Embryonic facial prominence (tissue), 1 donor: ENCODE measurements at regions not wholly inside any gene's neighbourhood (a gene's known extent, or its start where the extent isn't known, plus 50 kb on each side); places are given as distances from the start of the nearest gene placed in this dataset.
A peak's percentile ranks its signal among the peaks of the same experiment; 100 is the strongest.

Experiments used
- DNase-seq: peaks from one replicate; pipeline ENCODE4 v3.0.0-alpha.2; 2016; ENCODE audit errors: extremely low spot score

DNA sequence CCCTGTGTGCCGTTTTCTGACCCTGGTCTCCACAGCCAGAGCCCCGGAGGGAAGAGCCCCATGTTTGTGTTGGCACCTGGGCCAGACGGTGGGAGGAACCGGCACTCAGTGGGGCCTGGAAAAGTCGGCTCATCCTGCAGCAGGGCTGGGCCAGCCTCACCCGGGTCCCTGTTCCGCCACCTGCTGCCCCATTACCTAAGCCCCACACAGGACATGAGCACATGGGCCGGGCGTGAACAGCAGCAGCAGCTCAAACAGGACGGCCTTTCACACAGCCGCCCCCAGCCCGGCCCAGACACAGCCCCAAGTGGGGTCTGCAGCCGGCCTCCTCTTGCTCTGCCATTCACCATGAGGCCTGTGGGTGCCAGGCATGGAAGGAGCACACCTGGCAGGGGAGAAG is 302.4 kb downstream of the MN1 start:
- DNase-seq, result no peak

DNA sequence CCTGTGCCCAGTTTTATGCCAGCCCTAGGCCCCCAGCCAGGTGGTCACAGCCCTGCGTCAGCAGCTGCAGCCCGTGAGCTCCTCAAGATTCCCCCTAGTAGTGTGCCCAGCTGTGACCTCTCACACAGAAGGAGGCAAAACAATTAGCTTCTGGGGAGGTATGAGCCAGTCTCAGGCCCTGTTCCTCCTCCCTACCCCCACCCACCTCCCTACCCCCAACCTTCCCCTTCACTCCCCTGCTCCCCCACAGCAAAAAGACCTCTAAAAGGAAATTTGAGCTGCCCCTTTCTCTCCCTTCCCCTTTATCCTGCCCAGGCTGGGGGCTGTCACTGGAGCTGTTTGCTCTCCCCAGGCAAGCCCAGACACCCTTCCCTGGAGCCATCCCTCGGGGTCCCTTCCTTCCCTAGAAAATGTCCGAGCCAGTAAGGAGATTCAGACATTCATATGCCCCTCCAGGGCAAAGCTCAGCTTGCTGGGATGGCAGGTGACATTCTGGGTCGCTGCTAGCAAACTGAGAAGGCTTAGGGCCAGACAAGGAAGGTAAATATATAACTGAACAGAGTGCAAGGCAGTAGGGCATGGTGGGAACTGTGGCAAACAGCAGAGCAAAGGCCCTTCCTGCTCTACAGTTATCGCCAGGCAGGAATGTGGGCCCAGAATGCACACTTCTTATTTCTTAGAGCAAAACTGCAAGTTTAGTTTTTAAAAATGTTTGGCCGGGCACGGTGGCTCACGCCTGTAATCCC is 300.2 kb downstream of the MN1 start:
- no peak for DNase-seq

DNA sequence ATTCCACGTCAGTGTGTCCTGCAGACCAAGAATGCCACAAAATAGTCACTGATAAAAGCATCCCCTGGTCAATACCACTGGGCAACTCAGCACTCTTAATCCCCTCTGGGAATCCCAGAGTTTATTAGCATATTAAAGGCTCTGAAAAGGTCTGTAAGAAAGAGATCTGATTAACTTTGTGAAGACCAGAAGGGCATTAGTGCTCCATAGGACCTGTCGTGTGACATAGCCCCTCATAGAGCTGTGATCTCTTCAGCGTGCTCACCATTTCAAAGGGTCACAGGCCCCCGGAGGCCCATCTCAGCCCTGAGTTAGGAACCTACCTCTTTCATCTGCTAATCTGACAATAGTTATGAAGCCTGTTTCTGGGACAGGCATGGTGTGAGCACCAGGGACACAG is 299.2 kb downstream of the MN1 start:
- no peak for DNase-seq

DNA sequence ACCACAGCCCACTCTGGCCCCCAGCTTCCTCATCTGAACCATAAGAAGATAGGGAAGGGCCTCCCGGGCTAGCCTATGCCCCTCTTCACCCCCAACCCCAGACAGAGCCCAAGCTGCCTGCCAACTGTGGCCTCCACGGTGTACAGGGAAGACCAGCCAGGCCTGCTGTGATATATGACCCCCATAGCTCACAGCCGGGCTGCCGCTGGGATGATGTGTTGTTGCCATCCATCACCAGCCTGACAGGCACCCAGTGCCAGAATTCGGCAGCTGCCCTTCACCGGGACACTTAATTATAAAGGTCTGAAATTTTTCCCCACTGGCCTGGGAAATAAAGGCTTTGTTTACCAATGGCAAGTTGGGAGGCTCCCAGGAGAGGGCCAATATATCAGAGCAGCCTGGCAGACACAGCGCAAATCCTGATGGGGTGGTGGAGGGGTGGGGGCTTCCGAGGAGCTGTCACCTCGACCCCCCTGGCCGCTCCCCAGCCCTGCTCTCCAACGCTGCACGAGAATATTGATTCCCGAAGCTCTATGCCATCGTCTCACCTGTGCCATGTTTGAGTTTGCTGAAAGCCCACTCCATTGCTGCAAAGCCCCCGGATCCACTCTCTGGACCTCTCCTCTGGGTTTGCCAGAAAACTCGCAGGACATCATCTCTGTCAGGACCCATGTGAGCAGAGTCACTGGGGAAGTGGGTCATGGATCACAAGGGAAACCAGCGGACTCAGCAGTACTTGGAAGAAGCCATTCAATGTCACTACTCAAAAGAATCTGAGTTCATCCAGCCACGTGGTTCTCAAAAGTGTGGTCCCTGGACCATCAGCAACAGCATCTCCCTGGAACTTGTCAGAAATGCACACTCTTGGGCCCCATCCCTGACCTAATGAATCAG is 296.9 kb downstream of the MN1 start:
- DNase-seq, result no peak

DNA sequence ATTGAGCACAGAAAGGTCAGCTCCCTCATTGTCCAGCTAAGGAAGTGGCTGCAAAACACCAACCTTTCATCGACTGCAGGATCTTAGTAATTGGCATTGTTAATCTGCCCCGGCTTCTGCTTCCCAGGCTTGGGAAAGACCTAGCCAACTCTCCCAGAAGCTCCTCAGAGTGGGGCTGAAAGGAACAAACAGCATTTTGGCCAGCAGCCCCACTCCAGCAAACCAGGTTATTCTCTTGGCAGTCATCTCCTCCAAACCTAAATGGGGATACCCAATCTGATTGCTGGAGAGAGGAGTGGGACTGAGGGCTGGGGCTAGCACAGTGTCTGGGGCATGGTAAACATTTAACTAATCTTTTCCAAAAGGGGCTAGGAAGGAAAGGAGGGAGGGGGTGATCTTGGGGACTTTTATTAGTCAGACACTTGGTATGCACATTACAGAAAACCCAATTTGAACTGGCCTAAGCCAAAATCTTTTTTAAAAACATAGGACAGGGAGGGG is 294.4 kb downstream of the MN1 start:
- DNase-seq, result peak; percentile 45

DNA sequence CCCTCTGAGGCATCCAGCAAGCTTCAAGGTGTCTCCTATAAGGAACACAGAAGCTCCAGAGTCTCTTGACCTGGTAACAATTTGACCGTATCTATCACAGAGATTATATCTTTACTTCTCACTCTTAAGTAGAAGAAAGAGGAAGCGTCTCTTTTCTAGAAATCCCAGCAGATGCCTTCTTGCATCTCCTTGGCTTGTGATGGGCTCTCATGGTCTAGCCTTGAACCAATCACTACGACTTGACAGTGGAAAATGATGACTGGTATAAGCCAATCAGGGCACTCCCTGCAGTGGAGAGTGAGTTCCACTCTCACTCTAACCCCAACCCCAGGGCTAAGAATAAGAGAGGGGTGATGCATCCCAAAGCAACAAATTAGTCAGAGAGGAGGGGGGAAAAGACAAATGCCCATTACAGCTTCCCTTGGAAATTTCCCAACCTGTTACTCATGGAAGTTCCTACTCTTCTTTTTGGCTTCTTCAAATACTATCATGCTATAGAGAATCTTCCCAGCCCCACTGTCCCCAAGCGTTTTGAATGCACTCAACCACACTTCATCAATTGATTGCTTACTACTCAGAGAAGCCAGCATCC is 293.5 kb downstream of the MN1 start:
- DNase-seq, result no peak

DNA sequence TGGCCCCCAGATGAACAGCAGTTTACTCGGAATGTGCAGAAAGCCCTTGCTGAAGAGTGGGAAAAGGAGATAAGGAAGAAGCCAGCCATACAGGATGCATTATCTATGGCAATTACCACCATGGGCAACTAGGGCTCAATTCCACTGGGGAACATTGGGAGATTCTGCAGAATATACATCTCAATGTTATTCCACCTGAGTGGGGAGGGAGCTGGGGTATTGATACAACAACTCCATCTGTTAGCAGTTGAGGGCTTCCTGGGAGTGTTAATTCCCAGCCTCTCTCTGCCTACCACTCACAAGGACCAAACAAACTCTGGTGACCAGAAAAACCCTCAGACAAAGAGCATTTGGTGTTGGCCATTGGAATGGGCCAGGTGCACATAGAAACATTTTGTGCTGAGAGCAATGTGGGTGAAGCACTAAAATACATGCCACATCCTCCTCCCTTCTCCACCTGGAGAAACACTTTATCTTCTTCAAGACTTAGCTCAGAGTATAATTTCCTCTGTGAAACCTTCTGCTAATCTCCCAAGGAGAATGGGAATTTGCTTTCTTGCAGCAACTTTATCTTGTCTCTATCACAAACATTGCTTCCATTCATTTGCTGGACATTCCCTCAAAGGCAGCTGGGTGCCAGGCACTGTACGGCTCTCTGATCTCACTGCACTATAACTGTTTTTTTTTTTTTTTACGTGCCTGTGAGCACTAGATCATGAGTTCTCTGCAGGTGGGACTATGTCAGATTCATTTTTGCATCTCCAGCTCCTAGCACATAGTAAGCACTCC is 292.2 kb downstream of the MN1 start:
- no peak for DNase-seq

DNA sequence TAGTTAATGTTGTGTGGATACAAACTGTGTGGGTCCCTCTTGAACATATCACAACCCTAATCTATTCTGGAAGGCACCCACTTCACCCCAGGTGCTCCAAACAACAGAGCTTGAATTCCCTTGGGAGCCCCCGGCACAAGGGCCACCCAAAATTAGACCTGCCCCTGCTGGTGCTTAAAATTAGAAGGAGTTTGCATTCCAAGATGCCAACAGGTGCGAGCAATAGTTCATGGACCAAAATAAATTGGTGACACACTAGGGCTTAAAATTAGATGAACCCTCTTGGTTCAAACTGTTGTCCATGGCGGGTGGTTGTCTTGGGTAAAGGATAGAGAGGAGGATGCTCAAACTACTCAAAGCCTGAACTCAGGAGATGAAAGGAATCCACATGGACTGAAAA is 291.5 kb downstream of the MN1 start:
- DNase-seq, result no peak

DNA sequence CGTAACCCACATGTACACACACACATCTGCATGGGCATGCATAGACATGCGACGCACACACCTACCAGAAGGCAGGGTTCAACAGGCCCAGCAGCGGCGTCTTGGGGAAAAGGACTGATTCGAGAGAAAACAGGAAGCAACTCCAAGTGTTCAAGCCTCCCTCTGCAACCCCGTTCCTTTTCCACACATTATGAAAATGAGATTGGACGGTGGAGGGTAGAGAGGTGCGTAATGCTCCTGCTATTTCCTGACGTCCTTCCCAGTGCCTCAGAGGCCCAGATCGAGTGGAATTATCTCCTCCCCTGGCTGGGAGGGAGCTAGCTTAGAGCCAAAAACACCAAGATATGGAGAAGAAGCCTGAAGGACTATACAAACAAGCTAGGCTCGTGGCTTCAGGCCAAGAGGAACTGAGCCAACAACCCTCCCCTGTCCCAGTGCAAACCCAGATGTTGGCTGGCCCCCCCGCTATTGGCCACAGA is 289.2 kb downstream of the MN1 start:
- peak; percentile 80 for DNase-seq

DNA sequence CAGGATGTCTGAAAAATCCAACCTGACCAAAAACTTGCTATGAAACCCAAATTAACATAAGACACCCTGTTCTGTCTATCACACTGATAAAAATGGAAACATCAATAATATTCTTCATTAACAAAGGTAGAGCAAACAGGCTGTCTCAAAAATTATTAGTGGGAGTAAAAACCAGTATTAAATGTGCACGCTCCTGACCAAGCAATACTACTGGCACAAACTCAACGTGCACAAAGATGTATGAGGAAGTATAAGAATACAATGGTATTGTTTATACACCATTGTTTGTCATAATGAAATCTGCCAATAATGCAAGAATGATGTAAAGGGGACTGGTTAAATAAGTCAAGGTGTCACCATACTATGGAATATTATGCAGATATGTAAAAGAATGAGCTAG is 288.5 kb downstream of the MN1 start:
- DNase-seq, result no peak

DNA sequence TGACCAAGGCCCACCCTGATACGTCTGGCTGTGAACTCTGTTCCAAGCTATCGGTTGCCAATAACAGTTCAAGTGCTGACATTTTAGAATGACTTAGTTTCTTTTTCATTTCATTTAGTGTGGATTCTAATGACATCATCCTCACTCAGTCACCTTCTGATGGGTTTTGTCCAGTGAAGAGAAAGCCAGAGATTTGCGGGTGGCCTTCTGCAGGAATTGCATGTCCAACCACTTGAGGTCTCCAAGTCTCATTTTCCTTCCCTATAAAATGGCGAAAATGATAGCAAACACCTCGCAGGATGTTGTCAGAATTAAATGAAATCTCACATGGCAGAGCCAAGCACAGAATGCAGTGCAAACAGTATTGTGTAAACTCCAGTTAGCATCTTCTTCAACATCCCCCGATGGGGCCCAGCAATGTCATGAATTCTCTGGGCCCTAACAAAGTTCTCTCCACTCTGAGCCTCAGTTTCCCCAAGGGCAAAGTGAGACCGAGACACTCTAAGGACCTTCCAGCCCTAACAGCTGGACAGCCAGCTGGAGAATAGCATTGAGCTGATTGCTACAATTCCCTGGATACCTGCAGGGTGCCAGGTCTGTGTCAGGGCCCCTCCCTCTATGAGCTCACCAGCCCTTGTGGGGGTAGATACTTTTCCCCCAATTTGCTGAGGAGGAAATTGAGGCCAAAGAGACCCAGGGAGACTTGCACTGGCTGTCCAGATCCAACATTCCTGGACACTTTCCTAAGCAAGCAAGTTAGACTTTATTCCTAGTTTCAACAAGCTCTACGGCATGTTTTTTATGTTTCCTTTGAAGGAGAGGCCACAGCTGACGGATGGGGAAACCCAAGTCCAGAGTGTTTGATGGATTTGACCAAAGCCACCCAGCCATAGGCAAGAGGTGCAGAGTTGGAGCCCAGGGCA is 286.7 kb downstream of the MN1 start:
- DNase-seq, result no peak

DNA sequence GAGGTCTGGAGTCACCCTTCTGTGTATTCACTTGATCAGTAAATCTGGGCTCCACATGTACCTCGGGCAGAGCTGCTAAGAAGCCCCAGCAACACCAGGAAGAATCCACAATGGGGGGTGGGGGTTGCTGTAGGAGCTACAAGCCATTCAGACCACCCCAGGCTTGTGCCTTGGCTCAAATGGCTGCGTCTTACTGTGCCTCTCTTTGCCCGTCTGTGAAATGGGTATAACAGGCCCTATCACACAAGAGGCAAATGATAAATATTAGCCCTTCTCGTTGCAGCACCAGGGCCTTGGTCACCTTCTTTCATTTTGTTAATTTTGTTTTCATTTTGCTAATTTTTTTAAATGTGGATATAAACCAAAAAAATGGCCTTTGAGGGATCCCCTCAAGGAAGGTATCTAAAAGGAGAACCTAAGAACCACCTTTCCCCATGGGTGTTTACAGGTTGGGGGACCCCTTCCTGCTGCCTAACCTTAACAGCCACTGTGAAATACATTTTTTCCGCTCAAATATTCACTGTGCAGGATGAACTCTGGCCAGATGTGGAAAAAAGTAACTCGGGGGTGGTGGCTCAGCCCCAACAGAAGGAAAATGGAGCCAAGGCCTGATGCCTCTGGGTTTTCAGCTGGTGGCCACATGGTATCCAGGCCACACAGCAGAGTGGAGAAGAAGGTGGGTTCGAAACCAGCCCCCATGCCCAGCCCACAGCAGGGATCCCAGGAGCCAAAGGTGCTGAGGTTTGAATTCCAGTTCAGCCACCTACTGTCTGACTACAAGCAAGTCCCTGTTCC is 284.0 kb downstream of the MN1 start:
- no peak for DNase-seq

DNA sequence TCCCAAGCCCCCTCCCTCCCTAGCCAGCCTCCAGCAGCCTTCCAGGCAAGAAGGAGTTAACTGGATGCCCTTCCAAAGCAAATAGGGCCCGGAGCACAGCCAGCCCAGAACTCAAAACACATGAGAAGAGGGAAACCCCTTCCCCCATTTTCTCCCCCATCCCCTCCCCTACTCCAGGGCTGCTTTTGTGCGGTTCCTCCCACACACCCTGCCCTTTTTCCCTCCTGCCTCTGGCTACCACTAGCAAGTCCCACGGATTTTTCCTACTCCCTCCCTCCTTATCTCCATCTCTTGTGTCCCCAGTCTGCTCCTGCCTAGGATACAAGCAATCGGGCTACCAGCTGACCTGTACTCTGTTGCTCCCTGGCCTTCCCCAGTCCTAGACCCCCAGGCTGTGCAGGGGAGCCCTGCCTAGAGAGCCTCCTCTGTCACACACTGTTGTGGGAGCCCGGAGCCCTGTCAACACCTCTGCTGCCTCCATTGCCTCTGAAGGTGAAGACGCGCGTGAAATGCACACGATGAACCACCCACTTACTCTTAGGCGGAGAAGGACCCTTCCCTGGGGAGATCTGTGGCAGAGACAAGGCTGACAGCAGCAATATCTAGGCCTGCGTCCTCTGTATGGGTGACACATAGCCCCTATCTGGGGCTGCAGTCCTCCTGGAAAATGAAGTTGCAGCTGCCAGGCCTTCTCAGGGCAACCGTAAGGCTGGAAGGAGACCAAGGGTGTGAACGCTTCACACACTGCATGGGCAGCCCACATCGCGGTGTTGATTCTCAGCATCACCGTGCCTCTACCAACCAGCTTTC is 282.8 kb downstream of the MN1 start:
- peak; percentile 67 for DNase-seq

DNA sequence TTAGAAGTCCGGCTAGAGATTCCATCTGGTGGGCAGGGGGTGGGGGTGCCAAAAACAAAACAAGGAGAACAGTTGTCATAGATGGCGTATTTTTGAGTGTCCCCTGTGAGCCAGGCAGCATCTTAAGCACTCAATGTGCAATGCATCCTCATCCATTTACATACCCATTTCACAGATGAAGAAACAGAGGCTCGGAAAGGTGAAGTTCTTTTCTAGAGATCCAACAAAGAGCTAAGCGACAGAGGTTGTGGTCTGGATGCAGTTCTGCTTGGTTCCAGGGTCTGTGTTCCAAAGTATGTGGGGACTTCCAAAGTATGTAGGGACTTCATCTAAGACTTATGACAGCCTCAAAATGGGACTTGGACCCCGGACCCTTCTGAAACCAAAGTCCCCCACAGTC is 277.8 kb downstream of the MN1 start:
- no peak for DNase-seq

DNA sequence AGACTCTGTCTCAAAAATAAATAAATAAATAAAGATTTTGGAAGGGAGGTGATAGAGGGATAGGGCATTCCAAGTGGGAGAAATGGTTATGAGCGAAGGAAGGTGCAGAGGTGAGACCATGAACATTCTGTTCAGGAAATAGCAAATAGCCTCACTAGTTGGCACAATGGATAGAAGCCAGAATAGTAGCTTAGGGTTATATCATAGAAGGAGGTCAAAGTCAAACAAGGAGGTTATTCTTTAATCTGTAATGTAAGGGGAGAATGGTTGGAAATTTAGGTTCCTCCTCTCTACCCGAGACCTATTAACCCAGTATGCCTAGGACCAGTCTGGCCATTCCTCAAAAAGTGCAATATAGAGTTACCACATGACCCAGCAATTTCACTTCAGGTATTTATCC is 275.8 kb downstream of the MN1 start:
- no peak for DNase-seq

DNA sequence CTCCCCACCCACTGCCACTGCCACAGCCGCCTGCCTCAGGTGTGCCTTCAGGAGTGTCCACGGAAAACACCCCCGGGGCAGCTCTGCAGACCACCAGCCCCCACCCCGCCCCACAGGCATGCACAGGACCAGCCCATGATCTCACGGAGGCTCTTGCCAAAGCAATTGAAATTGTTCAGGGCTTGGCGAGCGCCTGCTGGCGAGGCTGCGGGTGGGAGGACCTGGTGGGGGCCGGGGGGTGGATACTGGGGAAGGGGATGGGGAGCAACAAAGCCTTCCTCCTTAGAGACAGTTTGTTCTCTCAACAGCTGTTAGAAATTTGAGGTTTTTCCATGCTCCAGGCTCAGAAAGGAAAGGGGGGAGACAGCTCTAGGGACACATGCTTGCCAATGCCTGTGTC is 274.7 kb downstream of the MN1 start:
- DNase-seq, result no peak

DNA sequence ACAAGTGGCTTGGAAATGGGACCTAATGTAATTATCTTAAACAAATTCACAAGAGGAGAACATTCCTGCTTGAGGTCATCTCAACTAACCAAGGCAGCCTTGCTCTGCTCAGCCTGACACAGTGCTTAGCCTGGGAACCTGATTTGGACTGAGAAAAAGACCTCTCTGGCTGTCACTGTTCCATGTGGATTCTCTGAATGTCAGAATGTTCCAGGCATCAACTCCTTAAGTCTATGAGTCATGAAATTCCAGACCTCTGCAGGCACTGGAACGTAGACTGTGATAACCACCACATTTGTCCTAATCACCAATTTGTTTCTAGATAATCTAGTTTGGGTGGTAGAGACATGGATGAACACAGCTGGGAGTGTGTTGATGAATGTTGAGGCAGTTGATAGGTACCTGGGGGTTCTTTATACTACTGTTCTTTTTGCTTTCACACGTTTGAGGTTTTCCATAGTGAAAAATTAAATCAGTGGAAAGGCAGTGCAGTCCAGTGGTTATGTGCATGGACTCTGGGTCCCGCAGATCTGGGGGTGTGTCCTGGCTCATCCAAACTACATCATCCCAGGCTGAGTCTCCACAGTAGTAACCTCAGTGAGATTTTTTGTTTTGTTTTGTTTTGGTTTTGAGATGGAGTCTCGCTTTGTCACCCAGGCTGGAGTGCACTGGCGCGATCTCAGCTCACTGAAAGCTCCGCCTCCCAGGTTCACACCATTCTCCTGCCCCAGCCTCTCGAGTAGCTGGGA is 269.6 kb downstream of the MN1 start:
- DNase-seq, result no peak

DNA sequence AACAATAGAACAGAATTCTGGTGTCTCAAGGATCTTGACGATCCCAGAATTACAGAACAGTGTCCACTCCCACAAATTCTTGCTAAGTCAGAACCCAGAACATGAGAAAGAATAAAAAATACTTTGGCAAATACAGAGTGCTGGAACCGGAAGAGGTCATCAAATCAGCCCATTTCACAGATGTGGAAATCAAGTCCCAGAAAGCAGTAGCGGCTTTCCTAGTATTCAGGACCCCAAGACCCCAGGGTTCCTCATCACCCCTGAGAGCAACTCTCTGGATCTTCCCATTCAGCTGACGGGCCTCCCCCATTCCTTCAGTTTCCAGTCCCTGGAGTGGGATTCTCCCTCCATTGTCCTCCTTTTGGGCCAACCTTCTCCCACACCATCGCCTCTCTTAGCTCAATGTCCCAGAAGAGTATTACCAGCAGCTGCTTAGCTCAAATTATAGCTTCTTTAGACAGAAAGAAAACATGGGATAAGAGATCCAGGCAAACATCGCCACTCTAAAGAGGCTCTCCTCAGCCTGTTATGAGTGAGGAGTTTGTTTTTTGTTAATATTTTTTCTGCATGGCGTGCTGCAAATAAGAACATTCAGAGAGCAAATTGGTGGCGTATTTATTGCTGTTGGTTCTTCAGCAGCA is 268.3 kb downstream of the MN1 start:
- DNase-seq, result no peak
